Colonic mucosa (tissue), 4 donors: ENCODE measurements at regions not wholly inside any gene's neighbourhood (a gene's known extent, or its start where the extent isn't known, plus 50 kb on each side); places are given as distances from the start of the nearest gene placed in this dataset.

Experiments
- DNase-seq: peaks from one replicate; pipeline ENCODE4 v3.0.0-alpha.2; 2020
- H3K27ac ChIP-seq: fragments of 200-600 bp; one replicate; pipeline ENCODE4 v1.8.0; 2021
- H3K27me3 ChIP-seq: fragments of 200-600 bp; one replicate; pipeline ENCODE4 v1.8.0; 2021
- H3K36me3 ChIP-seq: fragments of 200-600 bp; one replicate; pipeline ENCODE4 v1.8.0; 2021
- H3K4me1 ChIP-seq: fragments of 200-600 bp; one replicate; pipeline ENCODE4 v1.8.0; 2021; ENCODE audit warnings: mild to moderate bottlenecking
- H3K4me3 ChIP-seq: fragments of 200-600 bp; one replicate; pipeline ENCODE4 v1.8.0; 2021
- H3K9ac ChIP-seq, 2 donors: one replicate each; pipeline ENCODE4 v1.7.0; 2013; ENCODE audit warnings: control low read depth in 2 of 2, low read depth in 2 of 2, low read length in 2 of 2
- H3K9me3 ChIP-seq: fragments of 200-600 bp; one replicate; pipeline ENCODE4 v1.8.0; 2021
- intact Hi-C: fragments of 100-400 bp; cut with DNase I; formaldehyde crosslinking; loops from one replicate; pipeline ENCODE4 v1.14.1; 2022
- TF ChIP-seq, protein P1 (sequence below): fragments of 200-600 bp; IDR thresholded peaks from one replicate; pipeline ENCODE4 v1.8.0; 2022; ENCODE audit warnings: antibody characterized with exemption, mild to moderate bottlenecking
- donor health status: healthy.
- donor health status: DM: no; HTN: no; CAD: no.
- donor health status: DM: no; HTN: no; CAD: no.

DNA sequence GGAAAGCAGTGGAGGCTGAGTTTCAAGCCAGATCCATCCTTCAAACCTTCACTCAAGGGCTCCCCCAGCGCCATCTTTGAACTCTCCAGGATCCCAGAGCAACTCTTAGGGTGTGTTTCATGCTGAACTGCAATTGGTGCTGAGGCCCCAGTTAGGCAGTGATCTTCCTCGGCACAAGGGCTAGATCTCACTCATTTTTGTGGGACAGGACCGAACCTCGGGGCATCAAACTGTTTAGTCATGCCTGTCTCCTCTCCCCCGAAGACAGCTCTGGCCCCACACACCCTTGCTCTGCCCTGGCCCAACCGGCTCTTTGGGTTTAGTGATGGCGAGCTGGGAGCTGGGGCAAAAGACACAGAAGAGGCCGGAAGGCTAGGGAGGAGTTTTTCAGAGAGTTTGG, 115.1 kb downstream of the NUFIP1 start:
- Histone ChIP-seq H3K4me1 (no peaks in the 10 kb centered on the region), H3K4me3 (no peak overlapping the region), H3K27me3 (no peaks in the 10 kb centered on the region), H3K9ac (no peak overlapping the region), H3K36me3 (no peaks in the 10 kb centered on the region), H3K27ac (no peak overlapping the region), H3K9me3 (no peaks in the 10 kb centered on the region)
- intact Hi-C loops = loop anchor here (10.0 kb wide), 1 partner anchor 389 kb away; no protein-coding TSS in a partner anchor
- DNase-seq = no peak
- TF ChIP-seq, protein P1, sequence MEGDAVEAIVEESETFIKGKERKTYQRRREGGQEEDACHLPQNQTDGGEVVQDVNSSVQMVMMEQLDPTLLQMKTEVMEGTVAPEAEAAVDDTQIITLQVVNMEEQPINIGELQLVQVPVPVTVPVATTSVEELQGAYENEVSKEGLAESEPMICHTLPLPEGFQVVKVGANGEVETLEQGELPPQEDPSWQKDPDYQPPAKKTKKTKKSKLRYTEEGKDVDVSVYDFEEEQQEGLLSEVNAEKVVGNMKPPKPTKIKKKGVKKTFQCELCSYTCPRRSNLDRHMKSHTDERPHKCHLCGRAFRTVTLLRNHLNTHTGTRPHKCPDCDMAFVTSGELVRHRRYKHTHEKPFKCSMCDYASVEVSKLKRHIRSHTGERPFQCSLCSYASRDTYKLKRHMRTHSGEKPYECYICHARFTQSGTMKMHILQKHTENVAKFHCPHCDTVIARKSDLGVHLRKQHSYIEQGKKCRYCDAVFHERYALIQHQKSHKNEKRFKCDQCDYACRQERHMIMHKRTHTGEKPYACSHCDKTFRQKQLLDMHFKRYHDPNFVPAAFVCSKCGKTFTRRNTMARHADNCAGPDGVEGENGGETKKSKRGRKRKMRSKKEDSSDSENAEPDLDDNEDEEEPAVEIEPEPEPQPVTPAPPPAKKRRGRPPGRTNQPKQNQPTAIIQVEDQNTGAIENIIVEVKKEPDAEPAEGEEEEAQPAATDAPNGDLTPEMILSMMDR = no peak

- Histone ChIP-seq H3K27me3 (no peaks in the 10 kb centered on the region), H3K36me3 (no peaks in the 10 kb centered on the region), H3K9me3 (no peaks in the 10 kb centered on the region), H3K4me1 (no peaks in the 10 kb centered on the region), H3K27ac (no peak overlapping the region), H3K9ac (no peak overlapping the region), H3K4me3 (no peak overlapping the region)
- intact Hi-C loops = loop anchor here (10.0 kb wide), 1 partner anchor 389 kb away; no protein-coding TSS in a partner anchor
- no peak for DNase-seq
- TF ChIP-seq, protein P1 = no peak
These were observed 115.8 kb downstream of the NUFIP1 start for GRCh38 chr13:44873461-44873860.

DNA sequence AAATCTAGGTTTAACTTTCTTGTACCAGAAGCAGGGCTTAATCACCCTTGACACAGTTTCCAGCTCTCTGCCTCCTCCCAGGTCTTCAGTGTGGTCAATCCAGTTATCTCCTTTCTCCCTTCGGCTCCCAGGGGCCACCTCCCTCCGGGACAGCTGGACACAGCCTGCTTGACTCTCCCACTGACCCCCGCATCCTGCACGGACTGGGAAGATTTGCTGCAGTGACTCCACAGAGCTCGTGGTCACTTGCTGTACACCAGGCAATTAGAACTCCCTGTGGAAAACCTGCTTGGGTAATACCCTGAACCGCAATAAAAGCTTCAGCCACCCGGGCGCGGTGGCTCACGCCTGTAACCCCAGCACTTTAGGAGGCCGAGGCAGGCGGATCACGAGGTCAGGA, 116.5 kb downstream of the NUFIP1 start:
- Histone ChIP-seq H3K36me3 (no peaks in the 10 kb centered on the region), H3K9me3 (no peaks in the 10 kb centered on the region), H3K4me3 (no peak overlapping the region), H3K9ac (no peak overlapping the region), H3K27me3 (no peaks in the 10 kb centered on the region), H3K4me1 (no peaks in the 10 kb centered on the region), H3K27ac (no peak overlapping the region)
- TF ChIP-seq, protein P1 = no peak
- intact Hi-C loops = loop anchor here (10.0 kb wide), 1 partner anchor 388 kb away; no protein-coding TSS in a partner anchor
- DNase-seq = no peak

- TF ChIP-seq, protein P1 = no peak
- Histone ChIP-seq H3K27me3 (no peaks in the 10 kb centered on the region), H3K36me3 (no peaks in the 10 kb centered on the region), H3K27ac (peak overlapping the region; percentile 57), H3K9ac (no peak overlapping the region), H3K4me1 (no peaks in the 10 kb centered on the region), H3K4me3 (no peak overlapping the region), H3K9me3 (no peaks in the 10 kb centered on the region)
- intact Hi-C loops = loop anchor here (10.0 kb wide), 1 partner anchor 386 kb away; no protein-coding TSS in a partner anchor
- DNase-seq = peak; percentile 63
These were observed 118.8 kb downstream of the NUFIP1 start for GRCh38 chr13:44870456-44870929.

DNA sequence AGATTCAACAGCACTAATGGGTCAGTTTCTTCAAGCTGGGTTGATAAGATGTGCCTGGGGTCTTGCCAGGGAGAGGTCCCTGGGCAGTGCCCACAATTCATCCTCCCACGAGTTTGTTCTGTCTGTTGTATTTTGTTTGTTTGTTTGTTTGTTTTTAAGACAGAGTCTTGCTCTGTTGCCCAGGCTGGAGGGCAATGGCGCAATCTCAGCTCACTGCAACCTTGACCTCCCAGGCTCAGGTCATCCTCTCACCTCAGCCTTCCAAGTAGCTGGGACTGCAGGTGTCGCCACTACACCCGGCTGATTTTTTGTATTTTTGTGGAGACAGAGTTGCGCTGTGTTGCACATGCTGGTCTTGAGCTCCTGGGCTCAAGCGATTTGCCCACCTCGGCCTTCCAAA, 120.1 kb downstream of the NUFIP1 start:
- Histone ChIP-seq H3K27me3 (no peaks in the 10 kb centered on the region), H3K9ac (no peak overlapping the region), H3K36me3 (no peaks in the 10 kb centered on the region), H3K9me3 (no peaks in the 10 kb centered on the region), H3K4me1 (no peaks in the 10 kb centered on the region), H3K4me3 (no peak overlapping the region), H3K27ac (no peak overlapping the region)
- intact Hi-C loops = no loop called here
- TF ChIP-seq, protein P1 = no peak
- DNase-seq = no peak
